GM10248 (cell line): ENCODE measurements at regions not wholly inside any gene's neighbourhood (a gene's known extent, or its start where the extent isn't known, plus 50 kb on each side); places are given as distances from the start of the nearest gene placed in this dataset.
"Not testable (repeated sequence)": the region's sequence is repeated elsewhere in the genome, so short reads cannot be mapped to it uniquely, and the experiment has no call there.

Experiments used
- CTCF ChIA-PET: fragments of 300-600 bp; sonication (Branson Sonifier 250); formaldehyde crosslinking; extraction: SDS; loops from one replicate; lab custom pipeline; 2021; ENCODE audit warnings: antibody characterized with exemption; lab: Yijun Ruan, JAX
- POLR2A ChIA-PET: fragments of 350-650 bp; sonication (Branson Sonifier 250); formaldehyde crosslinking; extraction: SDS; loops from one replicate; lab custom pipeline; 2020; ENCODE audit warnings: antibody characterized with exemption; lab: Yijun Ruan, JAX
- DNase-seq: peaks from one replicate; pipeline ENCODE4 v3.0.0; 2012; ENCODE audit errors: extremely low spot score
- CTCF ChIP-seq: IDR thresholded peaks from 2 replicates; pipeline ENCODE4 v1.5.1; 2012; ENCODE audit warnings: mild to moderate bottlenecking, low read depth; ENCODE audit errors: extremely low read depth, missing control alignments, control extremely low read depth

DNA sequence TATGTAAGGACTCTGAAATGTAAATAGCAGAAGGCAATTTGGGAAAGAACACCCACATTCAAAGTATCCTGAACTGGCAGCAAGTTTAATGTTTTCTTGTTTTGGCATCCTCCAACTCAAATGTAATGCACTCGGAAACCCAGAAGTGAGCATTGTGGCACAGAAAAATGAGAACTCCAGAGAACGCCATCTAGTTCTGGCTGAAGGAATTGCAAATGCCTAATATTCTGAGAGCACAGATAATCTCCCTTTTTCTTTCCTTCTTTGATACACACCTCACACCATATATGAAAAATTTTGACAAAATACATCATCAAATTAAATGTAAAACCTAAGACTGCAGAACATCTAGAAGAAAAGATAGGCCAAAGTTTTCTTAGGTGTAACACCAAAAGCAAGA, 52.1 kb downstream of the PWWP3B start:
- CTCF ChIA-PET = no interaction called here
- no peak for DNase-seq
- no peak for TF ChIP-seq CTCF

GRCh38 chrX:106243376-106243775, 75.3 kb downstream of the PWWP3B start:
- POLR2A ChIA-PET = no interaction called here
- no peak for TF ChIP-seq CTCF
- no peak for DNase-seq
- CTCF ChIA-PET = no interaction called here

More for the DNA sequence above, 52.1 kb downstream of the PWWP3B start:
- POLR2A ChIA-PET = no interaction called here

- CTCF ChIA-PET = no interaction called here
- TF ChIP-seq CTCF = no peak
- POLR2A ChIA-PET = no interaction called here
Observed at GRCh38 chrX:106246511-106246910, 78.4 kb downstream of the PWWP3B start.

GRCh38 chrX:106247162-106247561, 79.1 kb downstream of the PWWP3B start:
- ChIA-PET POLR2A (no interaction called here), CTCF (no interaction called here)
- no peak for DNase-seq
- no peak for TF ChIP-seq CTCF

More at GRCh38 chrX:106246511-106246910, 78.4 kb downstream of the PWWP3B start:
- no peak for DNase-seq

DNA sequence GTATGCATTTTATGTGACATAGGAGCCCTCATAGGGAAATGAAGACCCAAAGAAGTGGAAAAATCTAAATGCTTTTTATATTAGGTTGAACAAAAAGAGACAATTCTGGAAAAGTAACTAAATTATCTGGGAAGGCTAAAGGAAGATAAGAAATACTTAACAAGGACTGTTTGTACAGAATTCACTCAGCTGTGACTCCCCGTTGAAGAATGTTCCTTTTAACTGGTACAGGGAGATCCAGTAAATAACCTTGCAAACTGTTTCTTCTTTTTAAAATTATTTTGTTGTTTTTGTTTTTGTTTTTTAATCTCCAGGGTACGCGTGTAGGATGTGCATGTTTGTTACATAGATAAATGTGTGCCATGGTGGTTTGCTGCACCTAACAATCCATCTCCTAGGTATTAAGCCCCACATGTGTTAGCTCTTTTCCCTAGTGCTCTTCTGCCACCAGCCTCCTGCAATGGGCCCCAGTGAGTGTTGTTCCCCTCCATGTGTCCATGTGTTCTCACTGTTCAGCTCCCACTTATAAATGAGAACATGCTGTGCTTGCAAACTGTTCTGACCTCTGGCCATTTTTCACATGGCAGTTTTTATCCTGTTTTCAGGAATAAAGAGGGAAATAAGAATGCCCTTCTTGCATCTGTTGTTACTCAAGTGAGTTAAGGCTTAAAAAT, 81.7 kb downstream of the PWWP3B start:
- CTCF ChIA-PET = no interaction called here
- no peak for DNase-seq
- no peak for TF ChIP-seq CTCF
- POLR2A ChIA-PET = no interaction called here

- POLR2A ChIA-PET = no interaction called here
- no peak for DNase-seq
- no peak for TF ChIP-seq CTCF
- CTCF ChIA-PET = no interaction called here
Observed at GRCh38 chrX:106263817-106264216, 95.7 kb downstream of the PWWP3B start.

DNA sequence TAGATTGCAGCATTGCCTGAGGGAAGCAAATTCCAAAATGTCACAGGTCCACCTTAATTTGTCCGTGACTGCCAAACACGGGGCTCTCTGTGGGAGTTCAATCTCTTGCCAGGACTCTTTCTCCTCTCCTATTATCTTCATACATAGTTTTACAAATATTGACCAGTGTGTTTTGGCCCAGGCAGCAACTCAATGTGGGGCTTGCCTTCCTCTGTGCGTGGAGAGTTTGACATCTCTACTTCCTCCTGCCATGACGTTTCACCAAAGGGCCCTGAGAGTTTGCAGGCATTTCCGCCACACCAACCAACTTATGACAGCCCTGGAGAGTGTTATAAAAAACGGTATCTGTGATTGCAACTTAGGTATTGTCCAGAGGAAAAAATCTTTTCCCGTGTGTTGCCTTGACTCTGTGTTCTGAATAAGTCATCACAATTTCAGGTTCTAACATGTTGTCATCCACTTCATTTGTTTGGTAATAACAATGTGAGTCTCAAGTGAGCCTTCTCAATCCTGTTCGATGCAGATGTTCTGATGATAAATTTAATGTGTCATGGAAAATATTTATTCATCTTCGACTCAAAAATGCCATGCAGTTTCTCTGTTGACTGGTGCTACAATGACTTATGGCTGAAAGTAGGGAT, 106.0 kb downstream of the PWWP3B start:
- DNase-seq, CTCF ChIA-PET, POLR2A ChIA-PET: not testable (repeated sequence)

- DNase-seq, CTCF ChIA-PET, POLR2A ChIA-PET: not testable (repeated sequence)
Observed at GRCh38 chrX:106275172-106275571, 107.1 kb downstream of the PWWP3B start.
